Right atrium auricular region (tissue), 2 donors: ENCODE measurements at regions not wholly inside any gene's neighbourhood (a gene's known extent, or its start where the extent isn't known, plus 50 kb on each side); places are given as distances from the start of the nearest gene placed in this dataset.
A peak's percentile ranks its signal among the peaks of the same experiment; 100 is the strongest.

ENCODE experiments used
- DNase-seq: peaks from one replicate; pipeline ENCODE4 v3.0.0-alpha.2; 2019; ENCODE audit warnings: low spot score
- H3K27ac ChIP-seq, 2 donors: fragments of 200-600 bp; sonication (generic); 1 replicate in 1 of 2; 2 replicates in 1 of 2; pipeline ENCODE4 v1.5.1; 2016 to 2019
- H3K27me3 ChIP-seq, 2 donors: fragments of 200-600 bp; sonication (generic); one replicate each; pipeline versions ENCODE4 v1.5.1 to v1.6.0; 2017 to 2019
- H3K36me3 ChIP-seq: fragments of 200-600 bp; sonication (generic); one replicate; pipeline ENCODE4 v1.5.1; 2016
- H3K4me1 ChIP-seq, 2 donors: fragments of 200-600 bp; sonication (generic); one replicate each; pipeline versions ENCODE4 v1.5.1 to v1.6.0; 2017 to 2019
- H3K4me3 ChIP-seq, 2 donors: fragments of 200-600 bp; sonication (generic); 1 replicate in 1 of 2; 2 replicates in 1 of 2; pipeline ENCODE4 v1.5.1; 2017 to 2019; ENCODE audit warnings: mild to moderate bottlenecking in 1 of 2, moderate library complexity in 1 of 2
- H3K9me3 ChIP-seq, 2 donors: fragments of 200-600 bp; sonication (generic); one replicate each; pipeline ENCODE4 v1.5.1; 2019
- CTCF ChIP-seq, 2 donors: fragments of 200-600 bp; sonication (generic); IDR thresholded peaks; one replicate each; pipeline ENCODE4 v1.5.1; 2019; ENCODE audit warnings: antibody characterized with exemption in 2 of 2

GRCh38 chr4:18935659-18936345 is 914.2 kb upstream of the LCORL start:
- no peaks in the 10 kb centered on the region for H3K36me3 ChIP-seq
- TF ChIP-seq CTCF (IDR thresholded peaks at IDR 0.05), result no peak
- no peaks in the 10 kb centered on the region for H3K27me3 ChIP-seq
- H3K27ac ChIP-seq, result no peak overlapping the region
- no peaks in the 10 kb centered on the region for H3K9me3 ChIP-seq
- no peak for DNase-seq
- H3K4me3 ChIP-seq, result no peak overlapping the region
- H3K4me1 ChIP-seq, result no peaks in the 10 kb centered on the region

- no peaks in the 10 kb centered on the region for H3K27me3 ChIP-seq
- H3K4me3 ChIP-seq, result no peak overlapping the region
- peak in 1 of 2 donors; percentile 54 for TF ChIP-seq CTCF (IDR thresholded peaks at IDR 0.05)
- H3K9me3 ChIP-seq, result no peaks in the 10 kb centered on the region
- H3K4me1 ChIP-seq, result no peaks in the 10 kb centered on the region
- DNase-seq, result no peak
- H3K27ac ChIP-seq, result no peak overlapping the region
- H3K36me3 ChIP-seq, result no peaks in the 10 kb centered on the region
These were observed 912.6 kb upstream of the LCORL start for GRCh38 chr4:18934197-18934596.

DNA sequence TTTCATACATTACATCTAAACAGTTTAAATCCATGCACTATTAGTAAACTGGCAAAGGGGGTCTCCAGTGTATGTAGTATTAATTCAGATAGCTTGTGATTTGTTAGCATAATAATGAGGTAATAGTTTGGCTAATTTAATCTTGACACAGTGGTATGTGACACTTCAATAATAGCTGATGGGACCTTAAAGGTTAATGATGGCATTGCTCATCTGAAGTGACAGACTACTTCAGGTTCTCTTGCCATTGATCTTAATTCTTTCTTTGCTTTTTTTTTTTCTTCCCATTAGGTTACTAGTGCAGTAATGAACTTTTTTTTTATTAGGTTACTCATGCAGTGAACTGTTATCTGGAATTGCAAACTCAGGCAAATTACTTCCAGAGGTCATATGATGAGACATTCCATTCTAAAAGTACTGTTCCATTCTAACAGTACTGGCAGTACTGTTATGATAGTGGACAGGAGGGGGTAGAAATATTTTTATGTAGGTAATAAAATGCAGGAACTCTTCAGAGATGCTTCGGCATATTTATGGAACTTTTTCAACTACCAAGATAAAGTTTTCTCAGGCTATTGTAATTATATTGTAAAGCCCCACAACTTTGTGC is 911.3 kb upstream of the LCORL start:
- no peaks in the 10 kb centered on the region for H3K9me3 ChIP-seq
- no peaks in the 10 kb centered on the region for H3K36me3 ChIP-seq
- H3K27ac ChIP-seq, result no peak overlapping the region
- H3K4me1 ChIP-seq, result no peaks in the 10 kb centered on the region
- no peaks in the 10 kb centered on the region for H3K27me3 ChIP-seq
- no peak for TF ChIP-seq CTCF (IDR thresholded peaks at IDR 0.05)
- DNase-seq, result no peak
- no peak overlapping the region for H3K4me3 ChIP-seq

GRCh38 chr4:18931643-18932377 is 910.3 kb upstream of the LCORL start:
- Histone ChIP-seq H3K36me3 (no peaks in the 10 kb centered on the region), H3K9me3 (peaks cover 0 to 9% of the 10 kb centered on the region in 2 donors), H3K27ac (no peak overlapping the region), H3K4me1 (no peaks in the 10 kb centered on the region), H3K27me3 (no peaks in the 10 kb centered on the region), H3K4me3 (no peak overlapping the region)
- no peak for DNase-seq
- TF ChIP-seq CTCF (IDR thresholded peaks at IDR 0.05), result no peak

- no peaks in the 10 kb centered on the region for H3K36me3 ChIP-seq
- H3K27ac ChIP-seq, result no peak overlapping the region
- no peak for TF ChIP-seq CTCF (IDR thresholded peaks at IDR 0.05)
- H3K4me1 ChIP-seq, result no peaks in the 10 kb centered on the region
- no peaks in the 10 kb centered on the region for H3K27me3 ChIP-seq
- no peak for DNase-seq
- peaks cover 0 to 20% of the 10 kb centered on the region in 2 donors for H3K9me3 ChIP-seq
- no peak overlapping the region for H3K4me3 ChIP-seq
These were observed 908.9 kb upstream of the LCORL start for GRCh38 chr4:18930487-18930886.
